T-cell (primary cell): ENCODE measurements at regions not wholly inside any gene's neighbourhood (a gene's known extent, or its start where the extent isn't known, plus 50 kb on each side); places are given as distances from the start of the nearest gene placed in this dataset.
"Not testable (repeated sequence)": the region's sequence is repeated elsewhere in the genome, so short reads cannot be mapped to it uniquely, and the experiment has no call there.

ENCODE experiments used
- ATAC-seq, 4 experiments: fragments of 200-7000 bp in 3 of 4; fragments of 150-1000 bp in 1 of 4; cut with Tn5 transposase; replicated peaks in 1 of 4; 1 replicate in 3 of 4; 2 replicates in 1 of 4; pipeline ENCODE4 v1.10.0; 2021; ENCODE audit warnings: moderate library complexity in 3 of 4, mild to moderate bottlenecking in 2 of 4, moderate number of reproducible peaks in 1 of 4
- CTCF ChIA-PET, 2 donors: fragments of 300-600 bp; sonication (Branson Sonifier 250); formaldehyde crosslinking; loops; one replicate each; lab custom pipeline; 2022; ENCODE audit warnings: antibody characterized with exemption in 2 of 2; lab: Charles Lee
- POLR2A ChIA-PET, 2 donors: fragments of 300-600 bp; sonication (Branson Sonifier 250); formaldehyde crosslinking; loops; one replicate each; lab custom pipeline; 2022; ENCODE audit warnings: antibody characterized with exemption in 2 of 2; lab: Charles Lee
- DNase-seq, 35 experiments: peaks; one replicate each; pipeline versions ENCODE4 v3.0.0 to v3.0.0-alpha.2; 2013 to 2023
- H3K27ac ChIP-seq: one replicate; pipeline ENCODE4 v1.5.1; 2013; ENCODE audit warnings: low read length
- H3K27me3 ChIP-seq, 2 experiments: replicated peaks in 1 of 2; 1 replicate in 1 of 2; 2 replicates in 1 of 2; pipeline versions ENCODE4 v1.6.1 to v1.7.0; 2013; ENCODE audit warnings: low read length in 1 of 2, mixed read lengths in 1 of 2; ENCODE audit not compliant: control insufficient read depth in 2 of 2, insufficient read depth in 2 of 2; ENCODE audit errors: extremely low read depth in 1 of 2
- H3K36me3 ChIP-seq, 2 donors: 1 replicate in 1 of 2; 2 replicates in 1 of 2; pipeline versions ENCODE4 v1.6.1 to v1.7.0; 2013; ENCODE audit warnings: low read length in 1 of 2; ENCODE audit not compliant: control insufficient read depth in 2 of 2, insufficient read depth in 1 of 2; ENCODE audit errors: extremely low read depth in 1 of 2
- H3K4me1 ChIP-seq, 2 experiments: 1 replicate in 1 of 2; 2 replicates in 1 of 2; pipeline versions ENCODE4 v1.6.1 to v1.7.0; 2013; ENCODE audit warnings: low read length in 2 of 2, mixed read lengths in 1 of 2; ENCODE audit not compliant: insufficient read depth in 2 of 2, control insufficient read depth in 1 of 2; ENCODE audit errors: extremely low read depth in 1 of 2
- H3K4me3 ChIP-seq, 2 donors: 1 replicate in 1 of 2; 2 replicates in 1 of 2; pipeline versions ENCODE4 v1.5.1 to v1.7.0; 2013; ENCODE audit warnings: mild to moderate bottlenecking in 2 of 2, low read length in 1 of 2, moderate library complexity in 1 of 2; ENCODE audit not compliant: control insufficient read depth in 1 of 2; ENCODE audit errors: extremely low read depth in 1 of 2
- H3K9me3 ChIP-seq: 2 replicates; pipeline ENCODE4 v1.7.0; 2013
- H3K27ac Mint-ChIP-seq, 2 donors: one replicate each; pipeline ENCODE4 v1.8.0; 2020 to 2021; ENCODE audit warnings: mild to moderate bottlenecking in 2 of 2, mixed read lengths in 2 of 2
- H3K27me3 Mint-ChIP-seq, 2 donors: one replicate each; pipeline ENCODE4 v1.8.0; 2021 to 2022; ENCODE audit warnings: mixed read lengths in 2 of 2
- H3K36me3 Mint-ChIP-seq: one replicate; pipeline ENCODE4 v1.8.0; 2021; ENCODE audit warnings: mixed read lengths
- H3K4me1 Mint-ChIP-seq, 3 donors: one replicate each; pipeline ENCODE4 v1.8.0; 2020 to 2022; ENCODE audit warnings: mixed read lengths in 3 of 3, mild to moderate bottlenecking in 1 of 3
- H3K4me3 Mint-ChIP-seq, 3 donors: one replicate each; pipeline ENCODE4 v1.8.0; 2020 to 2022; ENCODE audit warnings: mild to moderate bottlenecking in 3 of 3, mixed read lengths in 3 of 3, moderate library complexity in 3 of 3
- H3K9me3 Mint-ChIP-seq, 3 donors: one replicate each; pipeline ENCODE4 v1.8.0; 2020 to 2022; ENCODE audit warnings: mixed read lengths in 3 of 3
- WGBS: methylation state at CpG from one replicate; pipeline ENCODE4 v1.1.5; 2013; ENCODE audit warnings: missing lambda C conversion rate; ENCODE audit not compliant: insufficient coverage; 5-methylcytosine and 5-hydroxymethylcytosine counted together

DNA sequence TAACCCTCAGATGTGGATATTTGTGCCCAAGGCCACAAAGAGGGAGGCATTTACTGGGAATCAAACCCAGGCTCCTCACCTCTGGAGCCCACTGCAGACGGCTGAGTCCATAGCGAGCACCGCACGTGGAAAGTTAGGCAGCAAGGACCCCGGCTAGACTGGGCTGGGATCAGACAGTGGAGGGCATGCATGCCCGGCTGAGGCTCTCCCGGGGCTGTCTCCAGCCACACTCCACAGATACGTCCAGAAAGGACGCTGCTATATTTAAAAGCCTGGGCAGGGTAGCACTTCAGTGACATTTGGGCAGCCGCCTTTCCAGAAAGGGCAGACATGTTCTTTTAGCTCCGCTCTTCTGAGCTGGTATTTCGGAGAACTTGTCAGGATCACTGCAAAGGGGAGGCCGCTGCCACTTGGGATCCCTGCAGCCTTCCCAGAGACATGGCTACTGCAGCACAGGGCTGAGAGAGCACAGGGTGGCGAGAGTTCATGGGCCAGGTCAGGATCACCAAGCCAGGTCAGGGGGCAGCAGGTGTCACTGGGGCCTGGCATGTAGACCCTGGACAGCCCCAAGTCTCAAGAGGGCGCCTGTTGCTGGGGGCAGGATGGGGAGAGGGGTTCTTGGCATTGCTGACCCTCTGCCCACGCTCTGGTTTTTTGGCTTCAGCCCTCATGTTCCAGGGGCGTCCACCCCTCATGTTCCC lies 121.7 kb downstream of the PHETA1 start:
- Histone ChIP-seq H3K27ac (no peak overlapping the region), H3K36me3 (no peaks in the 10 kb centered on the region), H3K27me3 (peaks cover 0 to 32% of the 10 kb centered on the region in 2 experiments), H3K4me1 (no peaks in the 10 kb centered on the region), H3K4me3 (no peak overlapping the region), H3K9me3 (no peaks in the 10 kb centered on the region)
- ChIA-PET POLR2A (no interaction called here), CTCF (no interaction called here)
- H3K4me3 Mint-ChIP-seq = no peak overlapping the region
- no peaks in the 10 kb centered on the region for H3K36me3 Mint-ChIP-seq
- H3K27me3 Mint-ChIP-seq = peaks cover 3 to 16% of the 10 kb centered on the region in 2 donors
- no peak for ATAC-seq
- WGBS = 83% methylated on average over 12 of the region's 17 CpGs
- peaks cover 0 to 5% (median 4%) of the 10 kb centered on the region in 3 donors for H3K9me3 Mint-ChIP-seq
- no peak overlapping the region for H3K27ac Mint-ChIP-seq
- no peaks in the 10 kb centered on the region for H3K4me1 Mint-ChIP-seq
- no peak for DNase-seq

DNA sequence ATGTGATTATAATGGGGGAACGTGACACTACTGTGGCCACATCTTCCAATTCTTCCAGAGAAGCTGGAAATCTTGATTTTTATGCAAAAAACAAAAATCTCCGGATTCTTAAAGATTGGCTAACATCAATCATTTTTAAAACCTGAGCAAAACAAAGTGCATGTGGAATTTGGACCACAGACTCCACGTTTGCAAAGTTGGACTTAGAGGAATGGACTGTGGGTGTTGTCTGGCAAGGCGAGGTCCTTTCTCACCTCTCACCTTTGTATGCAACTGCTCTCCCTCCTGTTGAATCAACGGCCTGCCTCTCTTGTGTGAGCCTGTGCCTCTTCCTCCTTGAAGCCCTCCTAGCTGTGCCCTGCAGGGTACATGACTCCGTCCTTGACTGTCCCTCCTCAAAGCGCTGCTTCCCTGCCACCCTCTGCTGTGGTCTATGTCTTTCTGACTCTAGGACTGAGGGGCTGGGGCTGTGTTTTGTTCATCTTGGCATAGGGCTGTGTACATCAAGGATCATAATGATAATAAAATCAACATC lies 122.4 kb downstream of the PHETA1 start:
- no peaks in the 10 kb centered on the region for H3K4me1 ChIP-seq
- ChIA-PET POLR2A (no interaction called here), CTCF (no interaction called here)
- no peak overlapping the region for H3K27ac Mint-ChIP-seq
- peaks cover 0 to 5% (median 4%) of the 10 kb centered on the region in 3 donors for H3K9me3 Mint-ChIP-seq
- no peaks in the 10 kb centered on the region for H3K9me3 ChIP-seq
- H3K36me3 Mint-ChIP-seq = no peaks in the 10 kb centered on the region
- H3K4me3 ChIP-seq = no peak overlapping the region
- H3K4me3 Mint-ChIP-seq = no peak overlapping the region
- DNase-seq (no peak), ATAC-seq (no peak)
- 100% methylated on average over 1 of the region's 7 CpGs for WGBS
- H3K27me3 Mint-ChIP-seq = peaks cover 3 to 16% of the 10 kb centered on the region in 2 donors
- H3K27me3 ChIP-seq = peaks cover 0 to 28% of the 10 kb centered on the region in 2 experiments
- no peak overlapping the region for H3K27ac ChIP-seq
- no peaks in the 10 kb centered on the region for H3K36me3 ChIP-seq
- no peaks in the 10 kb centered on the region for H3K4me1 Mint-ChIP-seq

DNA sequence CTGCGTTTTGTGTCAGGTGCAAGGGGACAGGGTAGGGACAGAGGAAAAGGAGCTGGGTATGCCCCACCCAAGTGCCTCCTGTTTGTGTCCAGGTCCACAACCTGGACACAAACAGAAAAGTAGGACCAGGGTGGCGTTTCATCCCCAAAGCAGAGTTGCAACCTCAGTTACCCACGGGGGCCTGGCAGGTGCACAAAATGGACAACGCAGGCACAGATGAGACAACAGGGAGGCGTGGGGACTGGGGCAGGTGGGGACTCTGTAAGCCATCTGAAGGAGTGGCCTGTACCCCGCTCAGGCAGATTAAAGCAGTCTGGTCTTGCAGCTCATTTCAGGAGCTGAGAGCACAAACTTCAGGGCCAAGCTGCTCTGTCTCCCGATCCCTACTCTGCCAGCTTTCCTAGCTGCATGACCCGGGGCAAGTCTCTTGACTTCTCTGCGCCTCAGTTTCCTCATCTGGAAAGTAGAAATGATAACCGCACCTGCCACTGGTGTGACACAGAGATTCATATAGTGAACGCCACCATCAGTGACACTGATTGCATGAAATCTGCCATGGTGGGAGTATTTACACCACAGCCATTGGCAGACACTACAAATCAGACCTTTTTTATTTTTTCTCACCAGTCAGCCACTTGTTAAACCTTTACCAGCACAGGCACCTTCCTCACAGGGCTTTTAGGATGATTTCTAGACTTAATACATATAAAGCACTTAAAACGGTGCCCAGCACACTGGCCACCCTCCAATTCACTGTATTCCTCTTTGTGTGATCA lies 123.0 kb downstream of the PHETA1 start:
- no peaks in the 10 kb centered on the region for H3K4me1 ChIP-seq
- DNase-seq = no peak
- no peak overlapping the region for H3K4me3 Mint-ChIP-seq
- H3K27ac Mint-ChIP-seq = no peak overlapping the region
- CTCF ChIA-PET = no interaction called here
- WGBS = 77% methylated on average over 10 of the region's 12 CpGs
- POLR2A ChIA-PET = no interaction called here
- no peak overlapping the region for H3K27ac ChIP-seq
- no peaks in the 10 kb centered on the region for H3K9me3 ChIP-seq
- no peaks in the 10 kb centered on the region for H3K36me3 ChIP-seq
- H3K4me1 Mint-ChIP-seq = no peaks in the 10 kb centered on the region
- H3K27me3 Mint-ChIP-seq = peaks cover 3 to 12% of the 10 kb centered on the region in 2 donors
- peaks cover 0 to 29% of the 10 kb centered on the region in 2 experiments for H3K27me3 ChIP-seq
- no peaks in the 10 kb centered on the region for H3K36me3 Mint-ChIP-seq
- H3K4me3 ChIP-seq = no peak overlapping the region
- no peak for ATAC-seq
- peaks cover 0 to 5% (median 4%) of the 10 kb centered on the region in 3 donors for H3K9me3 Mint-ChIP-seq

DNA sequence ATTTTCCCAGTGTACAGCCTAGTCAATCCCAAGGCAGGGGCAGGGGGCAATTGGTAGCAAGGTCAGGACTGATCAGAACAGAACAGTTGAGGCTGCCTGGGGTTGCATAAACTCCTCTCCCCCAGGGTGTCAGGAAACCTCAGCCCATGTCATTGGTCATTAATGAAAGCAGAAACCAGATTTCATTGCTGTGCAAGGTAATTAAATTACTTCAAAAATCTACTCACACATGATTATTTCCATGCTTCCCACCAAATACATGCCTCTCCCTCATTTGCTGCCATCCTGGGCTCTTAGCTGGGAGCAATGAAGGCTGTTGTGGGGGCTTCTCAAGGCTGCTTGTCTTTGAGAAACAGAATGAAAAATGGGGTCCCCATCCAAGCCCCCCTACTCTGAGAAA lies 124.2 kb downstream of the PHETA1 start:
- Mint-ChIP-seq H3K27ac (no peak overlapping the region), H3K9me3 (peaks cover 0 to 5% (median 4%) of the 10 kb centered on the region in 3 donors), H3K27me3 (peaks cover 3 to 11% of the 10 kb centered on the region in 2 donors), H3K36me3 (no peaks in the 10 kb centered on the region), H3K4me1 (no peaks in the 10 kb centered on the region), H3K4me3 (no peak overlapping the region)
- peaks cover 0 to 37% of the 10 kb centered on the region in 2 experiments for H3K27me3 ChIP-seq
- no peaks in the 10 kb centered on the region for H3K9me3 ChIP-seq
- CTCF ChIA-PET = no interaction called here
- no peak overlapping the region for H3K4me3 ChIP-seq
- no peaks in the 10 kb centered on the region for H3K4me1 ChIP-seq
- ATAC-seq (no peak), DNase-seq (no peak)
- H3K27ac ChIP-seq = no peak overlapping the region
- POLR2A ChIA-PET = no interaction called here
- H3K36me3 ChIP-seq = no peaks in the 10 kb centered on the region

DNA sequence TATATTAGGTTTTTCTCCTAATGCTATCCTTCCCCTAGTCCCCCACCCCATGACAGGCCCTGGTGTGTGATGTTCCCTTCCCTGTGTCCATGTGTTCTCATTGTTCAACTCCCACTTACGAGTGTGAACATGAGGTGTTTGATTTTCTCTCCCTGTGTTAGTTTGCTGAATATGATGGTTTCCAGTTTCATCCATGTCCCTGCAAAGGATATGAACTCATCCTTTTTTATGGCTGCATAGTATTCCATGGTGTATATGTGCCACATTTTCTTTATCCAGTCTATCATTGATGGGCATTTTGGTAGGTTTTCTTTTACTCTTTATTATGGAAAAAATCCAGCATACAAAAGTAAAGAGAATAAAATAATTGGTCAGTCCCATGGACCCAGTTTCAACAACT lies 126.1 kb downstream of the PHETA1 start:
- H3K27ac Mint-ChIP-seq, H3K4me1 Mint-ChIP-seq, H3K9me3 ChIP-seq, H3K4me1 ChIP-seq, H3K9me3 Mint-ChIP-seq, DNase-seq, POLR2A ChIA-PET, CTCF ChIA-PET, H3K27me3 Mint-ChIP-seq, H3K36me3 ChIP-seq, H3K27ac ChIP-seq, H3K36me3 Mint-ChIP-seq, H3K4me3 Mint-ChIP-seq, ATAC-seq, H3K4me3 ChIP-seq: not testable (repeated sequence)
- WGBS = no CpG with 5 or more reads among the region's 1 CpG
- H3K27me3 ChIP-seq = peaks cover 0 to 32% of the 10 kb centered on the region in 2 experiments

DNA sequence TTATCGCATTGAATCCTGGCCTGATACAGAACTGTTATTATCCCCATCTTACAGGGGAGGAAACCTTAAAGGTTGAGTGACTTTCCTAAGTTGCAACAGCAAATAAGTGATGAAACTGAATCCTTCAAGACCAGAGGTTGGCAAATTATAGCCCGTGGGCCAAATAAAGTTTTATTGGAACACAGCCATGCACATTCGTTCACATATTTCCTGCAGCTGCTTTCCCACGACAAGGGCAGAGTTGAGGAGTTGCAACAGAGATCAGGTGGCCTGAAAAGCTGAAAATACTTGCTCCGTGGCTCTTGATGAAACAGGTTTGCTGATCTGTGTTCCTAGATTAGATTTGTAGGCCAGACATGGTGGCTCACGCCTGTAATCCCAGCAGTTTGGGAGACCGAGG lies 126.7 kb downstream of the PHETA1 start:
- H3K36me3 ChIP-seq = no peaks in the 10 kb centered on the region
- H3K4me1 Mint-ChIP-seq = no peaks in the 10 kb centered on the region
- H3K27me3 ChIP-seq = peaks cover 0 to 29% of the 10 kb centered on the region in 2 experiments
- H3K27ac Mint-ChIP-seq = no peak overlapping the region
- H3K4me3 ChIP-seq = no peak overlapping the region
- WGBS = 67% methylated on average over 4 of the region's 7 CpGs
- H3K27ac ChIP-seq = no peak overlapping the region
- H3K36me3 Mint-ChIP-seq = no peaks in the 10 kb centered on the region
- H3K9me3 Mint-ChIP-seq = peaks cover 0 to 5% (median 4%) of the 10 kb centered on the region in 3 donors
- no peak overlapping the region for H3K4me3 Mint-ChIP-seq
- H3K9me3 ChIP-seq = no peaks in the 10 kb centered on the region
- no peak for ATAC-seq
- ChIA-PET CTCF (no interaction called here), POLR2A (no interaction called here)
- DNase-seq = no peak
- peaks cover 3 to 8% of the 10 kb centered on the region in 2 donors for H3K27me3 Mint-ChIP-seq
- H3K4me1 ChIP-seq = no peaks in the 10 kb centered on the region
